Stimulated activated CD8-positive, alpha-beta memory T cell treated with anti-CD3 and anti-CD28 coated beads, Interleukin-7, amount 100 ng/mL, for 48 hours (primary cell): ENCODE measurements at regions not wholly inside any gene's neighbourhood (a gene's known extent, or its start where the extent isn't known, plus 50 kb on each side); places are given as distances from the start of the nearest gene placed in this dataset.
A peak's percentile ranks its signal among the peaks of the same experiment; 100 is the strongest.
"Not testable (repeated sequence)": the region's sequence is repeated elsewhere in the genome, so short reads cannot be mapped to it uniquely, and the experiment has no call there.

Experiments
- DNase-seq, 2 donors: peaks; one replicate each; pipeline ENCODE4 v3.0.0-alpha.2; 2020; ENCODE audit warnings: low read depth in 1 of 2; ENCODE audit errors: extremely low read depth in 1 of 2

GRCh38 chr17:83018658-83019193 lies 60.7 kb upstream of the METRNL start:
- DNase-seq, result no peak

GRCh38 chr17:83019376-83019775 lies 60.0 kb upstream of the METRNL start:
- DNase-seq, result no peak

- DNase-seq, result peak in 1 of 2 donors; percentile 8
Measured at GRCh38 chr17:83024218-83024971, 55.0 kb upstream of the METRNL start.

GRCh38 chr17:83025636-83026280 lies 53.7 kb upstream of the METRNL start:
- no peak for DNase-seq

- no peak for DNase-seq
Measured at GRCh38 chr17:83026311-83026811, 53.0 kb upstream of the METRNL start.

- DNase-seq, result not testable (repeated sequence)
Measured at GRCh38 chr17:83026921-83027320, 52.5 kb upstream of the METRNL start.

GRCh38 chr17:83028851-83029250 lies 50.6 kb upstream of the METRNL start:
- no peak for DNase-seq

GRCh38 chr17:83029571-83029970 lies 49.8 kb upstream of the METRNL start:
- no peak for DNase-seq
